Smooth muscle cell (in vitro differentiated cells): ENCODE measurements at regions not wholly inside any gene's neighbourhood (a gene's known extent, or its start where the extent isn't known, plus 50 kb on each side); places are given as distances from the start of the nearest gene placed in this dataset.

Experiments used
- DNase-seq: peaks from one replicate; lab custom pipeline; 2025; ENCODE audit not compliant: unreplicated experiment; lab: John Stamatoyannopoulos, UW
- H2AFZ ChIP-seq: fragments of 200-600 bp; sonication (generic); 2 replicates; pipeline ENCODE4 v1.6.0; 2016; ENCODE audit warnings: antibody characterized with exemption, low read depth, mild to moderate bottlenecking
- H3F3A ChIP-seq: fragments of 200-600 bp; sonication (generic); 2 replicates; pipeline ENCODE4 v1.6.0; 2017; ENCODE audit warnings: antibody characterized with exemption, low read depth
- H3K27ac ChIP-seq: fragments of 200-600 bp; sonication (generic); 2 replicates; pipeline ENCODE4 v1.5.1; 2016; ENCODE audit warnings: low read depth, mild to moderate bottlenecking
- H3K27me3 ChIP-seq: fragments of 200-600 bp; sonication (generic); 2 replicates; pipeline ENCODE4 v1.6.1; 2016; ENCODE audit warnings: low read depth, mild to moderate bottlenecking
- H3K36me3 ChIP-seq: fragments of 200-600 bp; sonication (generic); 2 replicates; pipeline ENCODE4 v1.5.1; 2016; ENCODE audit warnings: low read depth
- H3K4me1 ChIP-seq: fragments of 200-600 bp; sonication (generic); 2 replicates; pipeline ENCODE4 v1.5.1; 2016; ENCODE audit warnings: low read depth
- H3K4me2 ChIP-seq: fragments of 200-600 bp; sonication (generic); 2 replicates; pipeline ENCODE4 v1.6.0; 2016; ENCODE audit warnings: mild to moderate bottlenecking
- H3K4me3 ChIP-seq: fragments of 200-600 bp; sonication (generic); 2 replicates; pipeline ENCODE4 v1.5.1; 2016; ENCODE audit warnings: mild to moderate bottlenecking
- H3K79me2 ChIP-seq: fragments of 200-600 bp; sonication (generic); 2 replicates; pipeline ENCODE4 v1.6.0; 2016; ENCODE audit warnings: low read depth, mild to moderate bottlenecking
- H3K9ac ChIP-seq: fragments of 200-600 bp; sonication (generic); 2 replicates; pipeline ENCODE4 v1.6.0; 2016; ENCODE audit warnings: low read depth
- H3K9me3 ChIP-seq: fragments of 200-600 bp; sonication (generic); replicated peaks from 2 replicates; pipeline ENCODE4 v1.5.1; 2016; ENCODE audit warnings: low read depth
- H4K20me1 ChIP-seq: fragments of 200-600 bp; sonication (generic); 2 replicates; pipeline ENCODE4 v1.6.0; 2016; ENCODE audit warnings: low read depth
- CTCF ChIP-seq: fragments of 200-600 bp; sonication (generic); IDR thresholded peaks from 2 replicates; pipeline ENCODE4 v1.5.1; 2017; ENCODE audit warnings: borderline replicate concordance, mild to moderate bottlenecking, antibody characterized with exemption; ENCODE audit not compliant: insufficient read depth, poor library complexity, severe bottlenecking
- WGBS: methylation state at CpG from one replicate; pipeline ENCODE4 v1.1.7; 2016; ENCODE audit warnings: low lambda C conversion rate; 5-methylcytosine and 5-hydroxymethylcytosine counted together

GRCh38 chr21:35528116-35529042 lies 479.3 kb upstream of the RUNX1 start:
- 75% methylated on average over 18 of the region's 18 CpGs for WGBS
- H4K20me1 ChIP-seq = no peaks in the 10 kb centered on the region
- no peaks in the 10 kb centered on the region for H3F3A ChIP-seq
- no peaks in the 10 kb centered on the region for H3K36me3 ChIP-seq
- H3K4me3 ChIP-seq = no peak overlapping the region
- H3K27ac ChIP-seq = peak overlapping the region; percentile 60
- no peak for DNase-seq
- H3K9me3 ChIP-seq = no peaks in the 10 kb centered on the region
- H3K27me3 ChIP-seq = no peaks in the 10 kb centered on the region
- H3K4me2 ChIP-seq = peak overlapping the region; percentile 34
- peak overlapping the region; percentile 24 for H2AFZ ChIP-seq
- no peaks in the 10 kb centered on the region for H3K79me2 ChIP-seq
- TF ChIP-seq CTCF = no peak
- H3K9ac ChIP-seq = no peak overlapping the region
- peaks cover 7% of the 10 kb centered on the region for H3K4me1 ChIP-seq

GRCh38 chr21:35527358-35527757 lies 478.3 kb upstream of the RUNX1 start:
- TF ChIP-seq CTCF = no peak
- no peaks in the 10 kb centered on the region for H3K9me3 ChIP-seq
- DNase-seq = no peak
- H4K20me1 ChIP-seq = no peaks in the 10 kb centered on the region
- no peak overlapping the region for H3K9ac ChIP-seq
- WGBS = 88% methylated on average over 1 of the region's 1 CpG
- H3K27me3 ChIP-seq = no peaks in the 10 kb centered on the region
- H3K4me1 ChIP-seq = peaks cover 7% of the 10 kb centered on the region
- H3K27ac ChIP-seq = peak overlapping the region; percentile 60
- no peaks in the 10 kb centered on the region for H3F3A ChIP-seq
- H3K36me3 ChIP-seq = no peaks in the 10 kb centered on the region
- no peaks in the 10 kb centered on the region for H3K79me2 ChIP-seq
- no peak overlapping the region for H2AFZ ChIP-seq
- no peak overlapping the region for H3K4me2 ChIP-seq
- H3K4me3 ChIP-seq = no peak overlapping the region

- 43% methylated on average over 2 of the region's 2 CpGs for WGBS
- H3K27ac ChIP-seq = no peak overlapping the region
These were observed 476.3 kb upstream of the RUNX1 start for GRCh38 chr21:35525443-35525842.

More at GRCh38 chr21:35525443-35525842, 476.3 kb upstream of the RUNX1 start:
- Histone ChIP-seq H2AFZ (no peak overlapping the region), H3K36me3 (no peaks in the 10 kb centered on the region), H3K4me3 (no peak overlapping the region), H3K27me3 (no peaks in the 10 kb centered on the region), H3K4me1 (peaks cover 14% of the 10 kb centered on the region), H3K9ac (no peak overlapping the region), H4K20me1 (no peaks in the 10 kb centered on the region), H3F3A (peaks cover 5% of the 10 kb centered on the region), H3K4me2 (no peak overlapping the region), H3K79me2 (no peaks in the 10 kb centered on the region), H3K9me3 (no peaks in the 10 kb centered on the region)
- DNase-seq = no peak
- no peak for TF ChIP-seq CTCF
